Activated CD8-positive, alpha-beta T cell treated with anti-CD3 and anti-CD28 coated beads for 36 hours (primary cell): ENCODE measurements at regions not wholly inside any gene's neighbourhood (a gene's known extent, or its start where the extent isn't known, plus 50 kb on each side); places are given as distances from the start of the nearest gene placed in this dataset.

ENCODE experiments used
- ATAC-seq: fragments of 200-7000 bp; cut with Tn5 transposase; one replicate; pipeline ENCODE4 v1.10.0; 2021; ENCODE audit warnings: mild to moderate bottlenecking, moderate library complexity
- CTCF ChIA-PET: fragments of 350-600 bp; sonication (Branson Sonifier 250); formaldehyde crosslinking; loops from one replicate; lab custom pipeline; 2021; ENCODE audit warnings: antibody characterized with exemption; lab: Charles Lee
- POLR2A ChIA-PET: fragments of 350-600 bp; sonication (Branson Sonifier 250); formaldehyde crosslinking; loops from one replicate; lab custom pipeline; 2021; ENCODE audit warnings: antibody characterized with exemption; lab: Charles Lee
- DNase-seq: peaks from one replicate; pipeline ENCODE4 v3.0.0-alpha.2; 2020
- H3K27ac Mint-ChIP-seq: one replicate; pipeline ENCODE4 v1.8.0; 2021; ENCODE audit warnings: mild to moderate bottlenecking, mixed read lengths
- H3K27me3 Mint-ChIP-seq: one replicate; pipeline ENCODE4 v1.8.0; 2021; ENCODE audit warnings: mixed read lengths
- H3K36me3 Mint-ChIP-seq: one replicate; pipeline ENCODE4 v1.8.0; 2021; ENCODE audit warnings: low read depth, mixed read lengths
- H3K4me1 Mint-ChIP-seq: one replicate; pipeline ENCODE4 v1.8.0; 2021; ENCODE audit warnings: low read depth, mixed read lengths
- H3K4me3 Mint-ChIP-seq: one replicate; pipeline ENCODE4 v1.8.0; 2021; ENCODE audit warnings: mild to moderate bottlenecking, moderate library complexity, mixed read lengths
- H3K9me3 Mint-ChIP-seq: one replicate; pipeline ENCODE4 v1.8.0; 2021; ENCODE audit warnings: mixed read lengths
- CTCF ChIP-seq: fragments of 200-600 bp; IDR thresholded peaks from one replicate; pipeline ENCODE4 v1.8.0; 2022; ENCODE audit warnings: antibody characterized with exemption, mild to moderate bottlenecking
- intact Hi-C: fragments of 100-400 bp; cut with micrococcal nuclease; formaldehyde crosslinking; loops from one replicate; pipeline ENCODE4 v1.10.0; 2022

- no peaks in the 10 kb centered on the region for H3K4me1 Mint-ChIP-seq
- POLR2A ChIA-PET, result no interaction called here
These were observed 147.8 kb upstream of the PRMT6 start for GRCh38 chr1:106908689-106909088.

GRCh38 chr1:106910798-106911197, 145.7 kb upstream of the PRMT6 start:
- intact Hi-C loops, result no loop called here
- DNase-seq, result no peak
- Mint-ChIP-seq H3K4me1 (no peaks in the 10 kb centered on the region), H3K27me3 (no peaks in the 10 kb centered on the region), H3K9me3 (peaks cover 1% of the 10 kb centered on the region), H3K36me3 (no peaks in the 10 kb centered on the region), H3K27ac (no peak overlapping the region), H3K4me3 (no peak overlapping the region)
- ChIA-PET POLR2A (no interaction called here), CTCF (no interaction called here)
- TF ChIP-seq CTCF, result no peak
- ATAC-seq, result no peak

More at GRCh38 chr1:106908689-106909088, 147.8 kb upstream of the PRMT6 start:
- CTCF ChIA-PET, result no interaction called here
- no peak for ATAC-seq
- no peaks in the 10 kb centered on the region for H3K27me3 Mint-ChIP-seq
- no peak overlapping the region for H3K27ac Mint-ChIP-seq
- DNase-seq, result no peak
- H3K4me3 Mint-ChIP-seq, result no peak overlapping the region
- intact Hi-C loops, result no loop called here
- peaks cover 1% of the 10 kb centered on the region for H3K9me3 Mint-ChIP-seq
- H3K36me3 Mint-ChIP-seq, result no peaks in the 10 kb centered on the region
- no peak for TF ChIP-seq CTCF

- no peak for TF ChIP-seq CTCF
- H3K27ac Mint-ChIP-seq, result no peak overlapping the region
- H3K27me3 Mint-ChIP-seq, result no peaks in the 10 kb centered on the region
- no peak overlapping the region for H3K4me3 Mint-ChIP-seq
- H3K9me3 Mint-ChIP-seq, result no peaks in the 10 kb centered on the region
- H3K36me3 Mint-ChIP-seq, result no peaks in the 10 kb centered on the region
- no peaks in the 10 kb centered on the region for H3K4me1 Mint-ChIP-seq
- POLR2A ChIA-PET, result no interaction called here
- CTCF ChIA-PET, result no interaction called here
- intact Hi-C loops, result no loop called here
- ATAC-seq (no peak), DNase-seq (no peak)
These were observed 144.3 kb upstream of the PRMT6 start for GRCh38 chr1:106912131-106912530.

- ChIA-PET CTCF (no interaction called here), POLR2A (no interaction called here)
- no peak overlapping the region for H3K4me3 Mint-ChIP-seq
- ATAC-seq, result no peak
- no peaks in the 10 kb centered on the region for H3K4me1 Mint-ChIP-seq
- intact Hi-C loops, result no loop called here
- DNase-seq, result no peak
- H3K27ac Mint-ChIP-seq, result no peak overlapping the region
- no peaks in the 10 kb centered on the region for H3K9me3 Mint-ChIP-seq
- no peaks in the 10 kb centered on the region for H3K36me3 Mint-ChIP-seq
- no peaks in the 10 kb centered on the region for H3K27me3 Mint-ChIP-seq
- TF ChIP-seq CTCF, result no peak
These were observed 135.3 kb upstream of the PRMT6 start for GRCh38 chr1:106921186-106921585.

GRCh38 chr1:106924360-106924759, 132.1 kb upstream of the PRMT6 start:
- ATAC-seq, result no peak
- Mint-ChIP-seq H3K9me3 (no peaks in the 10 kb centered on the region), H3K36me3 (no peaks in the 10 kb centered on the region), H3K27ac (no peak overlapping the region), H3K4me1 (no peaks in the 10 kb centered on the region), H3K27me3 (no peaks in the 10 kb centered on the region), H3K4me3 (no peak overlapping the region)
- TF ChIP-seq CTCF, result no peak
- intact Hi-C loops, result no loop called here
- no peak for DNase-seq
- ChIA-PET CTCF (no interaction called here), POLR2A (no interaction called here)
